ENCODE measurements at regions not wholly inside any gene's neighbourhood (a gene's known extent, or its start where the extent isn't known, plus 50 kb on each side); places are given as distances from the start of the nearest gene placed in this dataset.

GRCh38 chr2:6441800-6442199, 423.9 kb downstream of the CMPK2 start:
- TF ChIP-seq CTCF (conservative IDR thresholded peaks at IDR 0.05; ENCODE audit: low read length) (no peak), EZH2phosphoT487 (IDR thresholded peaks at IDR 0.05; ENCODE audit: borderline replicate concordance) (no peak)

Measured in Loucy (cell line).